ENCODE measurements at regions not wholly inside any gene's neighbourhood (a gene's known extent, or its start where the extent isn't known, plus 50 kb on each side); places are given as distances from the start of the nearest gene placed in this dataset.

DNA sequence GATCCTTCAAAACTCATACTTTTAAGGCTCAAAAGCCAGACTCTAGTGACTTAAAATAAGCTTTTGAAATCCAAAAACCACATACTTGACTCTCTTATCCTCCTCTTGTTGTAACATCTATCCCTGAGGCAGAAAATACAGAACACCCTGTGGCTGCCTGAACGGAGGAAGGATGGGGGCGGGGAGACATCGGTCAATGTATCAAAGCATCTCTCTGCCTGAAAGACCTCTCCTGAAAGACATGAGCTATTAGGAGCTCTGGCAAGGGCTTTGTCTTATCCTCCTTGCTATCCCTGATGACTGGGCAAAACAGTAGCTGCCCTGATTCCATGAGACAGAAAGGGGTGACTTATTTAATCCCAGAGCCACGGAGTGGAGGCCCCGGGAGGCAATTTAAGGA lies 122.4 kb downstream of the MN1 start:
- TF ChIP-seq CSDC2 (CRISPR knock-in tag; IDR thresholded peaks at IDR 0.05) (no peak), ZFP30 (CRISPR knock-in tag; IDR thresholded peaks at IDR 0.05) (no peak), RARB (CRISPR knock-in tag; IDR thresholded peaks at IDR 0.05) (no peak), ARNTL (CRISPR knock-in tag; IDR thresholded peaks at IDR 0.05; ENCODE audit: borderline replicate concordance, low read depth) (no peak), ZC3H10 (CRISPR knock-in tag; IDR thresholded peaks at IDR 0.05) (no peak), PATZ1 (CRISPR knock-in tag; IDR thresholded peaks at IDR 0.05; ENCODE audit: borderline replicate concordance) (no peak), SNAI2 (CRISPR knock-in tag; IDR thresholded peaks at IDR 0.05) (no peak), TOX (CRISPR knock-in tag; IDR thresholded peaks at IDR 0.05; ENCODE audit: borderline replicate concordance) (no peak), BACH2 (CRISPR knock-in tag; IDR thresholded peaks at IDR 0.05; ENCODE audit: borderline replicate concordance) (no peak), ESRRG (CRISPR knock-in tag; IDR thresholded peaks at IDR 0.05) (no peak)
- TF ChIP-seq, protein P1, sequence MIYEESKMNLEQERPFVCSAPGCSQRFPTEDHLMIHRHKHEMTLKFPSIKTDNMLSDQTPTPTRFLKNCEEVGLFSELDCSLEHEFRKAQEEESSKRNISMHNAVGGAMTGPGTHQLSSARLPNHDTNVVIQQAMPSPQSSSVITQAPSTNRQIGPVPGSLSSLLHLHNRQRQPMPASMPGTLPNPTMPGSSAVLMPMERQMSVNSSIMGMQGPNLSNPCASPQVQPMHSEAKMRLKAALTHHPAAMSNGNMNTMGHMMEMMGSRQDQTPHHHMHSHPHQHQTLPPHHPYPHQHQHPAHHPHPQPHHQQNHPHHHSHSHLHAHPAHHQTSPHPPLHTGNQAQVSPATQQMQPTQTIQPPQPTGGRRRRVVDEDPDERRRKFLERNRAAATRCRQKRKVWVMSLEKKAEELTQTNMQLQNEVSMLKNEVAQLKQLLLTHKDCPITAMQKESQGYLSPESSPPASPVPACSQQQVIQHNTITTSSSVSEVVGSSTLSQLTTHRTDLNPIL (CRISPR knock-in tag; IDR thresholded peaks at IDR 0.05; ENCODE audit: low read depth): no peak
- TF ChIP-seq, protein P2, sequence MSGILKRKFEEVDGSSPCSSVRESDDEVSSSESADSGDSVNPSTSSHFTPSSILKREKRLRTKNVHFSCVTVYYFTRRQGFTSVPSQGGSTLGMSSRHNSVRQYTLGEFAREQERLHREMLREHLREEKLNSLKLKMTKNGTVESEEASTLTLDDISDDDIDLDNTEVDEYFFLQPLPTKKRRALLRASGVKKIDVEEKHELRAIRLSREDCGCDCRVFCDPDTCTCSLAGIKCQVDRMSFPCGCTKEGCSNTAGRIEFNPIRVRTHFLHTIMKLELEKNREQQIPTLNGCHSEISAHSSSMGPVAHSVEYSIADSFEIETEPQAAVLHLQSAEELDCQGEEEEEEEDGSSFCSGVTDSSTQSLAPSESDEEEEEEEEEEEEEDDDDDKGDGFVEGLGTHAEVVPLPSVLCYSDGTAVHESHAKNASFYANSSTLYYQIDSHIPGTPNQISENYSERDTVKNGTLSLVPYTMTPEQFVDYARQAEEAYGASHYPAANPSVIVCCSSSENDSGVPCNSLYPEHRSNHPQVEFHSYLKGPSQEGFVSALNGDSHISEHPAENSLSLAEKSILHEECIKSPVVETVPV (CRISPR knock-in tag; IDR thresholded peaks at IDR 0.05): no peak
